WERI-Rb-1 (cell line): ENCODE measurements at regions not wholly inside any gene's neighbourhood (a gene's known extent, or its start where the extent isn't known, plus 50 kb on each side); places are given as distances from the start of the nearest gene placed in this dataset.

Source experiments
- DNase-seq: peaks from one replicate; pipeline ENCODE4 v3.0.0-alpha.2; 2020
- H3K27ac ChIP-seq: fragments of 250-450 bp; sonication (Bioruptor Pico); 2 replicates; pipeline ENCODE4 v1.5.1; 2020; ENCODE audit warnings: mild to moderate bottlenecking, moderate library complexity
- H3K27me3 ChIP-seq: fragments of 250-450 bp; sonication (Bioruptor Pico); 2 replicates; pipeline ENCODE4 v1.5.1; 2021; ENCODE audit warnings: mild to moderate bottlenecking, low read depth, moderate library complexity; ENCODE audit not compliant: insufficient read depth, severe bottlenecking
- H3K36me3 ChIP-seq: fragments of 250-450 bp; sonication (Bioruptor Pico); 2 replicates; pipeline ENCODE4 v1.5.1; 2020; ENCODE audit warnings: mild to moderate bottlenecking, moderate library complexity
- H3K4me3 ChIP-seq: 2 replicates; pipeline ENCODE4 v1.5.1; 2011; ENCODE audit warnings: low read depth, mild to moderate bottlenecking, control low read depth, low read length
- H3K9me3 ChIP-seq: fragments of 250-450 bp; sonication (Bioruptor Pico); 2 replicates; pipeline ENCODE4 v1.5.1; 2021; ENCODE audit warnings: mild to moderate bottlenecking, moderate library complexity; ENCODE audit not compliant: severe bottlenecking
- CTCF ChIP-seq: IDR thresholded peaks from 2 replicates; pipeline ENCODE4 v1.5.1; 2011; ENCODE audit warnings: low read depth, mild to moderate bottlenecking, control low read depth, inconsistent platforms, low read length

- H3K9me3 ChIP-seq, result no peaks in the 10 kb centered on the region
- TF ChIP-seq CTCF, result no peak
- H3K27ac ChIP-seq, result no peak overlapping the region
- no peak for DNase-seq
- no peaks in the 10 kb centered on the region for H3K36me3 ChIP-seq
- H3K27me3 ChIP-seq, result peaks cover 29% of the 10 kb centered on the region
- no peak overlapping the region; the same call in 1 of the 2 replicates for H3K4me3 ChIP-seq
Measured at GRCh38 chr12:111032591-111032919, 112.2 kb upstream of the MYL2 start.

- Histone ChIP-seq H3K4me3 (no peak overlapping the region), H3K9me3 (no peaks in the 10 kb centered on the region), H3K36me3 (no peaks in the 10 kb centered on the region), H3K27ac (no peak overlapping the region), H3K27me3 (peaks cover 24% of the 10 kb centered on the region)
- TF ChIP-seq CTCF, result no peak
- DNase-seq, result no peak
Measured at GRCh38 chr12:111031916-111032590, 111.7 kb upstream of the MYL2 start.

- no peak for DNase-seq
- no peak overlapping the region for H3K27ac ChIP-seq
- no peak overlapping the region for H3K4me3 ChIP-seq
- H3K27me3 ChIP-seq, result peaks cover 14% of the 10 kb centered on the region
- no peaks in the 10 kb centered on the region for H3K9me3 ChIP-seq
- no peaks in the 10 kb centered on the region for H3K36me3 ChIP-seq
- TF ChIP-seq CTCF, result no peak
Measured at GRCh38 chr12:111030800-111031199, 110.4 kb upstream of the MYL2 start.

GRCh38 chr12:111029732-111030131, 109.4 kb upstream of the MYL2 start:
- no peak overlapping the region for H3K27ac ChIP-seq
- H3K36me3 ChIP-seq, result no peaks in the 10 kb centered on the region
- peaks cover 3% of the 10 kb centered on the region for H3K27me3 ChIP-seq
- no peak for TF ChIP-seq CTCF
- H3K4me3 ChIP-seq, result no peak overlapping the region
- no peaks in the 10 kb centered on the region for H3K9me3 ChIP-seq
- no peak for DNase-seq

- Histone ChIP-seq H3K36me3 (no peaks in the 10 kb centered on the region), H3K27ac (no peak overlapping the region), H3K4me3 (no peak overlapping the region), H3K9me3 (no peaks in the 10 kb centered on the region), H3K27me3 (peaks cover under 1% of the 10 kb centered on the region)
- no peak for DNase-seq
- TF ChIP-seq CTCF, result no peak
Measured at GRCh38 chr12:111029305-111029704, 108.9 kb upstream of the MYL2 start.

GRCh38 chr12:111028830-111029229, 108.5 kb upstream of the MYL2 start:
- H3K27me3 ChIP-seq, result no peaks in the 10 kb centered on the region
- H3K9me3 ChIP-seq, result no peaks in the 10 kb centered on the region
- TF ChIP-seq CTCF, result no peak
- H3K27ac ChIP-seq, result no peak overlapping the region
- no peak overlapping the region for H3K4me3 ChIP-seq
- DNase-seq, result no peak
- H3K36me3 ChIP-seq, result no peaks in the 10 kb centered on the region
